HFF-Myc (cell line): ENCODE measurements at regions not wholly inside any gene's neighbourhood (a gene's known extent, or its start where the extent isn't known, plus 50 kb on each side); places are given as distances from the start of the nearest gene placed in this dataset.

ENCODE experiments used
- DNase-seq: peaks from one replicate; pipeline ENCODE4 v3.0.0-alpha.2; 2011; ENCODE audit warnings: low read depth; ENCODE audit errors: extremely low read depth
- H3K4me3 ChIP-seq: replicated peaks from 2 replicates; pipeline ENCODE4 v1.5.1; 2011; ENCODE audit warnings: low read depth, mild to moderate bottlenecking, control low read depth, low read length
- TF ChIP-seq, protein P1 (sequence below): IDR thresholded peaks from 2 replicates; pipeline ENCODE4 v1.5.1; 2012; ENCODE audit warnings: mild to moderate bottlenecking, low read depth, low read length, control low read depth; ENCODE audit errors: missing control alignments

GRCh38 chr2:52877703-52878102 lies 889.9 kb upstream of the CHAC2 start:
- DNase-seq, result no peak
- TF ChIP-seq, protein P1, sequence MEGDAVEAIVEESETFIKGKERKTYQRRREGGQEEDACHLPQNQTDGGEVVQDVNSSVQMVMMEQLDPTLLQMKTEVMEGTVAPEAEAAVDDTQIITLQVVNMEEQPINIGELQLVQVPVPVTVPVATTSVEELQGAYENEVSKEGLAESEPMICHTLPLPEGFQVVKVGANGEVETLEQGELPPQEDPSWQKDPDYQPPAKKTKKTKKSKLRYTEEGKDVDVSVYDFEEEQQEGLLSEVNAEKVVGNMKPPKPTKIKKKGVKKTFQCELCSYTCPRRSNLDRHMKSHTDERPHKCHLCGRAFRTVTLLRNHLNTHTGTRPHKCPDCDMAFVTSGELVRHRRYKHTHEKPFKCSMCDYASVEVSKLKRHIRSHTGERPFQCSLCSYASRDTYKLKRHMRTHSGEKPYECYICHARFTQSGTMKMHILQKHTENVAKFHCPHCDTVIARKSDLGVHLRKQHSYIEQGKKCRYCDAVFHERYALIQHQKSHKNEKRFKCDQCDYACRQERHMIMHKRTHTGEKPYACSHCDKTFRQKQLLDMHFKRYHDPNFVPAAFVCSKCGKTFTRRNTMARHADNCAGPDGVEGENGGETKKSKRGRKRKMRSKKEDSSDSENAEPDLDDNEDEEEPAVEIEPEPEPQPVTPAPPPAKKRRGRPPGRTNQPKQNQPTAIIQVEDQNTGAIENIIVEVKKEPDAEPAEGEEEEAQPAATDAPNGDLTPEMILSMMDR, result no peak

DNA sequence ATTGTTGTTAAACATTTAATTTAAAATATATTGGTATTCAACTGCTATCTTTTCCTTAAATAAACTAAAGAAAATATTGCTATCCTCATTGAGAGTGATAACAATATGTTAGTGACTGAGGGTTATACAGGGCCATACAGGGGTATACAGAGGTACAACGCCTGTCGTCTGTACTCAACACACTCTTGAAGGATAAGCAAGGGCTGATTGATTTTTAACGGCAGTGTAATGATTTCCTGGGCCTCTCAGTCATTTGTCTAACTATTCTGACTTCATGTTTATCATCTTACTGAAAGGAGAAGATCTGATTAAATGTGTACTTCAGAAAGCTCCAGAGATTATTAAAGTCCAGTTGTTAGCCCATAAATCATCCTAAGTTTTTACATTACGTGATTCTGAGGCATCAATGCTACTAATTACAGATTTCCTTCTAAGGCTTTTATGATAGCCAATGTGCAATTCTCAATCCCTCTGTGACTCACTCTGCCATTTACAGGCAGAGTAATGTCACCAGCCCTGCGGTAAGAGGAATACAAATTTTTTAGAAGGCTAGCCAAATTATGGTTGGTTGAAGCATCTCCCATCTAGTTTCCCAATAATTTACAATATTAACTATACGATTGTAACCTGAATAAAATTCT lies 893.0 kb upstream of the CHAC2 start:
- no peak overlapping the region for H3K4me3 ChIP-seq
- TF ChIP-seq, protein P1, result no peak
- no peak for DNase-seq

More at GRCh38 chr2:52877703-52878102, 889.9 kb upstream of the CHAC2 start:
- no peak overlapping the region for H3K4me3 ChIP-seq

DNA sequence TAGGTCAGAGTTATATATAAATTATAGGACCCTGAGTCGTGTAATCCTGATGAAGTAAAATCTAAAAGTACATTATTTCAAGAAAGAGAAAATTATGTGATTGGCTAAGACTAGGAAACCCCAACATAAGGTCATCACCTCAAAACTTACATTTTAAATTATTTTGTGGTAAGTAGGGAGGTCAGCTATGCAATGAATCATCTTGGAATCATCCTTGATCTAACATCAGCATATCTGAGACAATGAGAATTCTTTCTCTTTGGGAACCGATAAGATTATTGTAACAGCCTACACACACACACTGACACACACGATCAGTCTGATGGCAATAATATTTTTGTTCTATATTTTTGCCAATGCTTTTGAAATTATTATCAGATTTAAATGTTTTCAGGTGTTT lies 904.8 kb upstream of the CHAC2 start:
- no peak for DNase-seq
- no peak overlapping the region for H3K4me3 ChIP-seq
- TF ChIP-seq, protein P1, result no peak

GRCh38 chr2:52861596-52861995 lies 906.0 kb upstream of the CHAC2 start:
- TF ChIP-seq, protein P1, result no peak
- no peak overlapping the region for H3K4me3 ChIP-seq
- DNase-seq, result no peak

GRCh38 chr2:52859065-52859464 lies 908.5 kb upstream of the CHAC2 start:
- no peak overlapping the region for H3K4me3 ChIP-seq
- no peak for DNase-seq
- TF ChIP-seq, protein P1, result no peak

- TF ChIP-seq, protein P1, result no peak
- H3K4me3 ChIP-seq, result no peak overlapping the region
- DNase-seq, result no peak
These were observed 909.9 kb upstream of the CHAC2 start for GRCh38 chr2:52857722-52858121.

DNA sequence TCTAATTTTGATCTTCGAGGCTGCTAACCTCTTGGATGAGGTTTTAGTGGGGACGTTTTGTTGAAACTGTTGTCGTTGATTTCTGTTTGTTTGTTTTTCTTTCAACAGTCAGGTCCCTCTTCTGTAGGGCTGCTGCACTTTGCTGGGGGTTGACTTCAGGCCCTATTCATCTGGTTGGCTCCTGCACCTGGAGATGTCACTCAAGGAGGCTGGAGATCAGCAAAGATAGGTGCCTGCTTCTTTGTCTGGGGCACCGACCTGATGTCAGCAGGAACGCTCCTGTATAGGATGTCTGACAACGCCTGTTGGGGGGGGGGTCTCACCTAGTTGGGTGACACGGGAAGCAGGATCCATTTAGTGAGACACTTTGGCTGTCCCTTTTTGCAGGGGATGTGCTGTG lies 915.6 kb upstream of the CHAC2 start:
- H3K4me3 ChIP-seq, result no peak overlapping the region
- no peak for DNase-seq
- TF ChIP-seq, protein P1, result no peak
